ENCODE measurements at regions not wholly inside any gene's neighbourhood (a gene's known extent, or its start where the extent isn't known, plus 50 kb on each side); places are given as distances from the start of the nearest gene placed in this dataset.
A peak's percentile ranks its signal among the peaks of the same experiment; 100 is the strongest.

GRCh38 chr1:105138458-105138893 lies 1388.8 kb downstream of the AMY1C start (continued):
- TF ChIP-seq SOX13 (IDR thresholded peaks at IDR 0.05) (no peak), SOX13 (CRISPR knock-in tag; conservative IDR thresholded peaks at IDR 0.05 in 1 of 2, IDR thresholded peaks at IDR 0.05 in 1 of 2) (peak in 1 of 2 experiments; percentile 83; a peak in 2 of 4 replicates), BRF2 (CRISPR knock-in tag; IDR thresholded peaks at IDR 0.05) (no peak), GABPA (IDR thresholded peaks at IDR 0.05; ENCODE audit: low read depth, low read length) (no peak), GABPA (CRISPR knock-in tag; IDR thresholded peaks at IDR 0.05; ENCODE audit: low read depth) (no peak), ZFX (CRISPR knock-in tag; IDR thresholded peaks at IDR 0.05; ENCODE audit: low read depth) (0 out of 2 replicates have a peak, but pooled peaks have one; percentile 35), FOXC1 (CRISPR knock-in tag; IDR thresholded peaks at IDR 0.05; ENCODE audit: borderline replicate concordance) (no peak), ZNF256 (CRISPR knock-in tag; conservative IDR thresholded peaks at IDR 0.05) (no peak), E2F1 (CRISPR knock-in tag; IDR thresholded peaks at IDR 0.05) (no peak), CHD2 (IDR thresholded peaks at IDR 0.05; ENCODE audit: low read depth, low read length) (no peak), ZNF30 (CRISPR knock-in tag; IDR thresholded peaks at IDR 0.05) (no peak), ZNF556 (CRISPR knock-in tag; IDR thresholded peaks at IDR 0.05; ENCODE audit: borderline replicate concordance) (no peak), HNRNPL (IDR thresholded peaks at IDR 0.05; ENCODE audit: low read depth, low read length) (no peak), SNAPC5 (CRISPR knock-in tag; IDR thresholded peaks at IDR 0.05; ENCODE audit: borderline replicate concordance) (no peak), ARNTL (CRISPR knock-in tag; IDR thresholded peaks at IDR 0.05) (no peak), ZBTB42 (CRISPR knock-in tag; IDR thresholded peaks at IDR 0.05) (no peak), ZFP90 (CRISPR knock-in tag; IDR thresholded peaks at IDR 0.05; ENCODE audit: borderline replicate concordance) (0 out of 2 replicates have a peak, but pooled peaks have one; percentile 23), ZNF75D (CRISPR knock-in tag; IDR thresholded peaks at IDR 0.05; ENCODE audit: borderline replicate concordance) (no peak), ZNF550 (CRISPR knock-in tag; IDR thresholded peaks at IDR 0.05; ENCODE audit: borderline replicate concordance) (no peak), SMAD3 (CRISPR knock-in tag; IDR thresholded peaks at IDR 0.05) (no peak), PRPF4 (IDR thresholded peaks at IDR 0.05; ENCODE audit: low read depth, low read length, poor library complexity, severe bottlenecking) (no peak)
- TF ChIP-seq, protein P1, sequence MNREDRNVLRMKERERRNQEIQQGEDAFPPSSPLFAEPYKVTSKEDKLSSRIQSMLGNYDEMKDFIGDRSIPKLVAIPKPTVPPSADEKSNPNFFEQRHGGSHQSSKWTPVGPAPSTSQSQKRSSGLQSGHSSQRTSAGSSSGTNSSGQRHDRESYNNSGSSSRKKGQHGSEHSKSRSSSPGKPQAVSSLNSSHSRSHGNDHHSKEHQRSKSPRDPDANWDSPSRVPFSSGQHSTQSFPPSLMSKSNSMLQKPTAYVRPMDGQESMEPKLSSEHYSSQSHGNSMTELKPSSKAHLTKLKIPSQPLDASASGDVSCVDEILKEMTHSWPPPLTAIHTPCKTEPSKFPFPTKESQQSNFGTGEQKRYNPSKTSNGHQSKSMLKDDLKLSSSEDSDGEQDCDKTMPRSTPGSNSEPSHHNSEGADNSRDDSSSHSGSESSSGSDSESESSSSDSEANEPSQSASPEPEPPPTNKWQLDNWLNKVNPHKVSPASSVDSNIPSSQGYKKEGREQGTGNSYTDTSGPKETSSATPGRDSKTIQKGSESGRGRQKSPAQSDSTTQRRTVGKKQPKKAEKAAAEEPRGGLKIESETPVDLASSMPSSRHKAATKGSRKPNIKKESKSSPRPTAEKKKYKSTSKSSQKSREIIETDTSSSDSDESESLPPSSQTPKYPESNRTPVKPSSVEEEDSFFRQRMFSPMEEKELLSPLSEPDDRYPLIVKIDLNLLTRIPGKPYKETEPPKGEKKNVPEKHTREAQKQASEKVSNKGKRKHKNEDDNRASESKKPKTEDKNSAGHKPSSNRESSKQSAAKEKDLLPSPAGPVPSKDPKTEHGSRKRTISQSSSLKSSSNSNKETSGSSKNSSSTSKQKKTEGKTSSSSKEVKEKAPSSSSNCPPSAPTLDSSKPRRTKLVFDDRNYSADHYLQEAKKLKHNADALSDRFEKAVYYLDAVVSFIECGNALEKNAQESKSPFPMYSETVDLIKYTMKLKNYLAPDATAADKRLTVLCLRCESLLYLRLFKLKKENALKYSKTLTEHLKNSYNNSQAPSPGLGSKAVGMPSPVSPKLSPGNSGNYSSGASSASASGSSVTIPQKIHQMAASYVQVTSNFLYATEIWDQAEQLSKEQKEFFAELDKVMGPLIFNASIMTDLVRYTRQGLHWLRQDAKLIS (CRISPR knock-in tag; IDR thresholded peaks at IDR 0.05): no peak
- TF ChIP-seq, protein P2, sequence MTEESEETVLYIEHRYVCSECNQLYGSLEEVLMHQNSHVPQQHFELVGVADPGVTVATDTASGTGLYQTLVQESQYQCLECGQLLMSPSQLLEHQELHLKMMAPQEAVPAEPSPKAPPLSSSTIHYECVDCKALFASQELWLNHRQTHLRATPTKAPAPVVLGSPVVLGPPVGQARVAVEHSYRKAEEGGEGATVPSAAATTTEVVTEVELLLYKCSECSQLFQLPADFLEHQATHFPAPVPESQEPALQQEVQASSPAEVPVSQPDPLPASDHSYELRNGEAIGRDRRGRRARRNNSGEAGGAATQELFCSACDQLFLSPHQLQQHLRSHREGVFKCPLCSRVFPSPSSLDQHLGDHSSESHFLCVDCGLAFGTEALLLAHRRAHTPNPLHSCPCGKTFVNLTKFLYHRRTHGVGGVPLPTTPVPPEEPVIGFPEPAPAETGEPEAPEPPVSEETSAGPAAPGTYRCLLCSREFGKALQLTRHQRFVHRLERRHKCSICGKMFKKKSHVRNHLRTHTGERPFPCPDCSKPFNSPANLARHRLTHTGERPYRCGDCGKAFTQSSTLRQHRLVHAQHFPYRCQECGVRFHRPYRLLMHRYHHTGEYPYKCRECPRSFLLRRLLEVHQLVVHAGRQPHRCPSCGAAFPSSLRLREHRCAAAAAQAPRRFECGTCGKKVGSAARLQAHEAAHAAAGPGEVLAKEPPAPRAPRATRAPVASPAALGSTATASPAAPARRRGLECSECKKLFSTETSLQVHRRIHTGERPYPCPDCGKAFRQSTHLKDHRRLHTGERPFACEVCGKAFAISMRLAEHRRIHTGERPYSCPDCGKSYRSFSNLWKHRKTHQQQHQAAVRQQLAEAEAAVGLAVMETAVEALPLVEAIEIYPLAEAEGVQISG (CRISPR knock-in tag; IDR thresholded peaks at IDR 0.05): peak; percentile 48; the same call in 1 of the 2 replicates
